ENCODE measurements at regions not wholly inside any gene's neighbourhood (a gene's known extent, or its start where the extent isn't known, plus 50 kb on each side); places are given as distances from the start of the nearest gene placed in this dataset.

DNA sequence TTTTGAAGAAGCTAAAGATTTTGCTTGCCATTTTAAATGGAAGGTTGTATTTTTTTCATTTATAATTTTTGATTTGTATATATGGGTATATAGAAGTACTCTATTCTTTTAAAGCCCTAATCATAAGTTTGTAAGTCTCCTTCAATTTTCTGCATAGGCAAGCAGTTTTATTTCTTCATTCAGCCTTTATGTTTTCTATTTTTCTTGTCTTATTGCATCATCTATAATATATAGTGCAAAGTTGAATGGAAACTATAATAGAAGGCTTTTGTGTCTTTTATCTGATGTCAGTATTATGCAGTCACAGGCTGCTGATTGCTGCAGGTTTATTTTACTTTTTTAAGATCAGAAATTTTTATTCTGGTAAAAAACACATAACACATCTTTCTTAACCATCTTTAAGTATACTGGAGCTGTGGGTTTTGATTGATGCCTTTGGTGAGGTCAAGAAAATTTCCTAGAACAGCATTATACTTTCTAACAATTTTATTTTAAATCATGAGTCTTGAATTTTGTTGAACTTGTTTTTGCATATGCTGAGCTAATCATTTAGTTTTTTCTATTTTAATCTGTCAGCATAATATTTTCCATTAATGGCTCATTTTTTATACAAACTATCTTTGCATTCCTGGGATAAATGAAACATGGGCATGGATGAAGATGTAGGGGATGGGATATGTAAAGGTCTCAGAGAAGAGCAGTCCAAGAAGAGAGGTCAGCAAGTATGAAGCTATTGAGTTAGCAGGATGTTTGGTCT is 366.7 kb upstream of the MAP3K7 start:
- Histone ChIP-seq H3K79me2 (replicated peaks; ENCODE audit: insufficient read depth, low read length) (no peaks in the 10 kb centered on the region), H3F3A (ENCODE audit: insufficient read depth, low read length, poor library complexity, severe bottlenecking) (no peaks in the 10 kb centered on the region), H3K9me3 (ENCODE audit: low read length) (no peaks in the 10 kb centered on the region), H4K20me1 (ENCODE audit: insufficient read depth) (no peaks in the 10 kb centered on the region), H3K4me3 (ENCODE audit: low read length) (no peak overlapping the region), H3K9me2 (ENCODE audit: insufficient read depth, low read length) (no peaks in the 10 kb centered on the region), H3K27me3 (ENCODE audit: insufficient read depth, low read depth, low read length) (no peaks in the 10 kb centered on the region), H2AFZ (ENCODE audit: low read depth, low read length) (no peak overlapping the region), H3K27ac (ENCODE audit: low read length) (no peak overlapping the region), H3K4me2 (ENCODE audit: low read length) (no peak overlapping the region), H3K36me3 (ENCODE audit: insufficient read depth, low read length) (no peaks in the 10 kb centered on the region), H3K9ac (ENCODE audit: low read length) (no peak overlapping the region)
- TF ChIP-seq EP300 (conservative IDR thresholded peaks at IDR 0.05; ENCODE audit: poor library complexity, severe bottlenecking) (no peak), EZH2 (IDR thresholded peaks at IDR 0.05; ENCODE audit: borderline replicate concordance, insufficient read depth, low read length, poor library complexity, severe bottlenecking) (no peak), TAF1 (IDR thresholded peaks at IDR 0.05; ENCODE audit: low read depth) (no peak), SMC3 (conservative IDR thresholded peaks at IDR 0.05; ENCODE audit: poor library complexity) (no peak)
- TF ChIP-seq, protein P1, sequence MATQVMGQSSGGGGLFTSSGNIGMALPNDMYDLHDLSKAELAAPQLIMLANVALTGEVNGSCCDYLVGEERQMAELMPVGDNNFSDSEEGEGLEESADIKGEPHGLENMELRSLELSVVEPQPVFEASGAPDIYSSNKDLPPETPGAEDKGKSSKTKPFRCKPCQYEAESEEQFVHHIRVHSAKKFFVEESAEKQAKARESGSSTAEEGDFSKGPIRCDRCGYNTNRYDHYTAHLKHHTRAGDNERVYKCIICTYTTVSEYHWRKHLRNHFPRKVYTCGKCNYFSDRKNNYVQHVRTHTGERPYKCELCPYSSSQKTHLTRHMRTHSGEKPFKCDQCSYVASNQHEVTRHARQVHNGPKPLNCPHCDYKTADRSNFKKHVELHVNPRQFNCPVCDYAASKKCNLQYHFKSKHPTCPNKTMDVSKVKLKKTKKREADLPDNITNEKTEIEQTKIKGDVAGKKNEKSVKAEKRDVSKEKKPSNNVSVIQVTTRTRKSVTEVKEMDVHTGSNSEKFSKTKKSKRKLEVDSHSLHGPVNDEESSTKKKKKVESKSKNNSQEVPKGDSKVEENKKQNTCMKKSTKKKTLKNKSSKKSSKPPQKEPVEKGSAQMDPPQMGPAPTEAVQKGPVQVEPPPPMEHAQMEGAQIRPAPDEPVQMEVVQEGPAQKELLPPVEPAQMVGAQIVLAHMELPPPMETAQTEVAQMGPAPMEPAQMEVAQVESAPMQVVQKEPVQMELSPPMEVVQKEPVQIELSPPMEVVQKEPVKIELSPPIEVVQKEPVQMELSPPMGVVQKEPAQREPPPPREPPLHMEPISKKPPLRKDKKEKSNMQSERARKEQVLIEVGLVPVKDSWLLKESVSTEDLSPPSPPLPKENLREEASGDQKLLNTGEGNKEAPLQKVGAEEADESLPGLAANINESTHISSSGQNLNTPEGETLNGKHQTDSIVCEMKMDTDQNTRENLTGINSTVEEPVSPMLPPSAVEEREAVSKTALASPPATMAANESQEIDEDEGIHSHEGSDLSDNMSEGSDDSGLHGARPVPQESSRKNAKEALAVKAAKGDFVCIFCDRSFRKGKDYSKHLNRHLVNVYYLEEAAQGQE (IDR thresholded peaks at IDR 0.05; ENCODE audit: borderline replicate concordance): no peak

DNA sequence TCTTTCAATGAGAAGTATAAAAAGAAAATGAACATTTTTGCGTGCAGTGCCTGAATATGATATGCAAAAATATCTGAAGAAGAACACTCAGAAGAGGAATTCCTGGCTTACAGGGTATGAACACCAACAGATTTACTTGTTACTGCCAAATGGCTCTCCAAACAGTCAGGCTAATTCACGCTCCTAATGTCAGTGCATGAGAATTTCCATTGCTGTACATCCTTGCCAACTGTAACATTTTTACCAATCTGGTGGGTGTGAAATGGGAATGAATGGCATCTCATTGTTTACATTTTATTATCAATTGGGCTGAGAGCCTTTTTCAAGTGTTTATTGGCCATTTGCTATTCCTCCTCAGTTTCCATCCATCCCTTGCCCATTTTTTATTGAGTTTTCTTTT is 365.3 kb upstream of the MAP3K7 start:
- H3K36me3 ChIP-seq (ENCODE audit: insufficient read depth, low read length): no peaks in the 10 kb centered on the region
- H3K79me2 ChIP-seq (replicated peaks; ENCODE audit: insufficient read depth, low read length): no peaks in the 10 kb centered on the region
- H2AFZ ChIP-seq (ENCODE audit: low read depth, low read length): no peak overlapping the region
- no peaks in the 10 kb centered on the region for H3F3A ChIP-seq (ENCODE audit: insufficient read depth, low read length, poor library complexity, severe bottlenecking)
- TF ChIP-seq RAD21 (conservative IDR thresholded peaks at IDR 0.05) (no peak), TAF1 (IDR thresholded peaks at IDR 0.05; ENCODE audit: low read depth) (no peak)
- no peaks in the 10 kb centered on the region for H3K9me3 ChIP-seq (ENCODE audit: low read length)
- H3K27me3 ChIP-seq (ENCODE audit: insufficient read depth, low read depth, low read length): no peaks in the 10 kb centered on the region
- no peaks in the 10 kb centered on the region for H4K20me1 ChIP-seq (ENCODE audit: insufficient read depth)
- no peak overlapping the region for H3K27ac ChIP-seq (ENCODE audit: low read length)
- H3K4me2 ChIP-seq (ENCODE audit: low read length): no peak overlapping the region
- H3K4me3 ChIP-seq (ENCODE audit: low read length): no peak overlapping the region
- no peaks in the 10 kb centered on the region for H3K9me2 ChIP-seq (ENCODE audit: insufficient read depth, low read length)
- no peak overlapping the region for H3K9ac ChIP-seq (ENCODE audit: low read length)

DNA sequence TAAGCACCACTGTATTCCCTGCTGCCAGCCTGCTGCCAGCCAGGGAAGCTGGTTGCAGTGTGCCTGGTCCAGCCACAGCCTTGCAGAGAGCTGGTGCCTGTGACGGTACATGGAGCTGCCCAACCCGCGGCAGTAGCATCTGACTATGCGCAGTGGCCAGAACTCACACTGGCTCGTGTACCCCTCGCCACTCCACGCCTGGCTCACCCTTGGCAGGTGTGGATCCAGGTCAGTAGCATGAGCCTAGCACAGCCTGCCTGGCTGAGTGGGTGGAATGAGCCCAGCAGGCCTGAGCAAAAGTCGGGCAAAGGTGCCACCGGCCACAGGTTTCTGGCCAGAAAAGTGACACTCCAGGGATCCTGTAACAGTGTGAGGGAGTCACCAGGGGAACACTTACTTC is 361.7 kb upstream of the MAP3K7 start:
- Histone ChIP-seq H2AFZ (ENCODE audit: low read depth, low read length) (no peak overlapping the region), H3K27me3 (ENCODE audit: insufficient read depth, low read depth, low read length) (no peaks in the 10 kb centered on the region), H3F3A (ENCODE audit: insufficient read depth, low read length, poor library complexity, severe bottlenecking) (no peaks in the 10 kb centered on the region), H3K79me2 (replicated peaks; ENCODE audit: insufficient read depth, low read length) (no peaks in the 10 kb centered on the region), H3K9ac (ENCODE audit: low read length) (no peak overlapping the region), H3K27ac (ENCODE audit: low read length) (no peak overlapping the region), H4K20me1 (ENCODE audit: insufficient read depth) (no peaks in the 10 kb centered on the region), H3K36me3 (ENCODE audit: insufficient read depth, low read length) (no peaks in the 10 kb centered on the region), H3K9me2 (ENCODE audit: insufficient read depth, low read length) (no peaks in the 10 kb centered on the region), H3K4me2 (ENCODE audit: low read length) (no peak overlapping the region), H3K9me3 (ENCODE audit: low read length) (no peaks in the 10 kb centered on the region), H3K4me3 (ENCODE audit: low read length) (no peak overlapping the region)
- TF ChIP-seq, protein P2, sequence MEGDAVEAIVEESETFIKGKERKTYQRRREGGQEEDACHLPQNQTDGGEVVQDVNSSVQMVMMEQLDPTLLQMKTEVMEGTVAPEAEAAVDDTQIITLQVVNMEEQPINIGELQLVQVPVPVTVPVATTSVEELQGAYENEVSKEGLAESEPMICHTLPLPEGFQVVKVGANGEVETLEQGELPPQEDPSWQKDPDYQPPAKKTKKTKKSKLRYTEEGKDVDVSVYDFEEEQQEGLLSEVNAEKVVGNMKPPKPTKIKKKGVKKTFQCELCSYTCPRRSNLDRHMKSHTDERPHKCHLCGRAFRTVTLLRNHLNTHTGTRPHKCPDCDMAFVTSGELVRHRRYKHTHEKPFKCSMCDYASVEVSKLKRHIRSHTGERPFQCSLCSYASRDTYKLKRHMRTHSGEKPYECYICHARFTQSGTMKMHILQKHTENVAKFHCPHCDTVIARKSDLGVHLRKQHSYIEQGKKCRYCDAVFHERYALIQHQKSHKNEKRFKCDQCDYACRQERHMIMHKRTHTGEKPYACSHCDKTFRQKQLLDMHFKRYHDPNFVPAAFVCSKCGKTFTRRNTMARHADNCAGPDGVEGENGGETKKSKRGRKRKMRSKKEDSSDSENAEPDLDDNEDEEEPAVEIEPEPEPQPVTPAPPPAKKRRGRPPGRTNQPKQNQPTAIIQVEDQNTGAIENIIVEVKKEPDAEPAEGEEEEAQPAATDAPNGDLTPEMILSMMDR (IDR thresholded peaks at IDR 0.05; ENCODE audit: poor library complexity, severe bottlenecking): no peak
- TF ChIP-seq TAF1 (IDR thresholded peaks at IDR 0.05; ENCODE audit: low read depth) (no peak), EZH2 (IDR thresholded peaks at IDR 0.05; ENCODE audit: borderline replicate concordance, insufficient read depth, low read length, poor library complexity, severe bottlenecking) (no peak), RAD21 (conservative IDR thresholded peaks at IDR 0.05) (no peak)
